Stimulated activated CD4-positive, alpha-beta T cell treated with anti-CD3 and anti-CD28 coated beads, Interleukin-2, amount 100 ng/mL, for 48 hours (primary cell): ENCODE measurements at regions not wholly inside any gene's neighbourhood (a gene's known extent, or its start where the extent isn't known, plus 50 kb on each side); places are given as distances from the start of the nearest gene placed in this dataset.
"Not testable (repeated sequence)": the region's sequence is repeated elsewhere in the genome, so short reads cannot be mapped to it uniquely, and the experiment has no call there.

Experiments used
- DNase-seq, 2 donors: peaks; one replicate each; pipeline ENCODE4 v3.0.0-alpha.2; 2020

GRCh38 chr10:45122180-45122860 is 121.6 kb downstream of the ZNF22 start:
- not testable (repeated sequence) for DNase-seq

- DNase-seq, result no peak
These were observed 134.9 kb downstream of the ZNF22 start for GRCh38 chr10:45135443-45136198.

GRCh38 chr10:45136256-45136655 is 135.5 kb downstream of the ZNF22 start:
- no peak for DNase-seq

- DNase-seq, result no peak
These were observed 143.8 kb downstream of the ZNF22 start for GRCh38 chr10:45144326-45145070.

GRCh38 chr10:45145143-45145542 is 144.4 kb downstream of the ZNF22 start:
- not testable (repeated sequence) for DNase-seq

GRCh38 chr10:45147000-45147399 is 146.3 kb downstream of the ZNF22 start:
- no peak for DNase-seq

GRCh38 chr10:45150997-45151396 is 150.3 kb downstream of the ZNF22 start:
- no peak for DNase-seq

GRCh38 chr10:45151467-45152214 is 150.9 kb downstream of the ZNF22 start:
- no peak for DNase-seq

GRCh38 chr10:45152726-45153125 is 152.0 kb downstream of the ZNF22 start:
- DNase-seq, result no peak

GRCh38 chr10:45154502-45154901 is 153.8 kb downstream of the ZNF22 start:
- DNase-seq, result no peak

- no peak for DNase-seq
These were observed 155.1 kb downstream of the ZNF22 start for GRCh38 chr10:45155784-45156183.

GRCh38 chr10:45160271-45160670 is 155.1 kb downstream of the OR13A1 start:
- DNase-seq, result no peak

- DNase-seq, result no peak
These were observed 152.0 kb downstream of the OR13A1 start for GRCh38 chr10:45163315-45163975.

GRCh38 chr10:45175520-45176118 is 139.8 kb downstream of the OR13A1 start:
- not testable (repeated sequence) for DNase-seq

GRCh38 chr10:45179691-45180090 is 135.7 kb downstream of the OR13A1 start:
- no peak for DNase-seq

- DNase-seq, result no peak
These were observed 134.9 kb downstream of the OR13A1 start for GRCh38 chr10:45180507-45180906.

GRCh38 chr10:45180946-45181875 is 134.2 kb downstream of the OR13A1 start:
- DNase-seq, result no peak

GRCh38 chr10:45183174-45183573 is 132.2 kb downstream of the OR13A1 start:
- no peak for DNase-seq

- DNase-seq, result no peak
These were observed 117.5 kb downstream of the OR13A1 start for GRCh38 chr10:45197816-45198485.
